ENCODE measurements at regions not wholly inside any gene's neighbourhood (a gene's known extent, or its start where the extent isn't known, plus 50 kb on each side); places are given as distances from the start of the nearest gene placed in this dataset.

GRCh38 chr2:7943446-7943845 lies 738.4 kb upstream of the ID2 start:
- ATAC-seq: no peak
- H3K4me3 ChIP-seq: no peak overlapping the region
- no peak for FAIRE-seq
- no peak overlapping the region for H3K27ac ChIP-seq
- intact Hi-C loops (cut with DNase I): no loop called here
- H3K36me3 ChIP-seq: no peaks in the 10 kb centered on the region
- no peaks in the 10 kb centered on the region for H3K4me1 ChIP-seq
- no peaks in the 10 kb centered on the region for H3K9me3 ChIP-seq
- no peaks in the 10 kb centered on the region for H3K27me3 ChIP-seq
- TF ChIP-seq, protein P1, sequence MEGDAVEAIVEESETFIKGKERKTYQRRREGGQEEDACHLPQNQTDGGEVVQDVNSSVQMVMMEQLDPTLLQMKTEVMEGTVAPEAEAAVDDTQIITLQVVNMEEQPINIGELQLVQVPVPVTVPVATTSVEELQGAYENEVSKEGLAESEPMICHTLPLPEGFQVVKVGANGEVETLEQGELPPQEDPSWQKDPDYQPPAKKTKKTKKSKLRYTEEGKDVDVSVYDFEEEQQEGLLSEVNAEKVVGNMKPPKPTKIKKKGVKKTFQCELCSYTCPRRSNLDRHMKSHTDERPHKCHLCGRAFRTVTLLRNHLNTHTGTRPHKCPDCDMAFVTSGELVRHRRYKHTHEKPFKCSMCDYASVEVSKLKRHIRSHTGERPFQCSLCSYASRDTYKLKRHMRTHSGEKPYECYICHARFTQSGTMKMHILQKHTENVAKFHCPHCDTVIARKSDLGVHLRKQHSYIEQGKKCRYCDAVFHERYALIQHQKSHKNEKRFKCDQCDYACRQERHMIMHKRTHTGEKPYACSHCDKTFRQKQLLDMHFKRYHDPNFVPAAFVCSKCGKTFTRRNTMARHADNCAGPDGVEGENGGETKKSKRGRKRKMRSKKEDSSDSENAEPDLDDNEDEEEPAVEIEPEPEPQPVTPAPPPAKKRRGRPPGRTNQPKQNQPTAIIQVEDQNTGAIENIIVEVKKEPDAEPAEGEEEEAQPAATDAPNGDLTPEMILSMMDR (IDR thresholded peaks at IDR 0.05): no peak
- 74 to 80% methylated on average over 8 of the region's 8 CpGs for WGBS, 2 donors
- DNase-seq: no peak

- Histone ChIP-seq H3K4me3 (no peak overlapping the region), H3K9me3 (no peaks in the 10 kb centered on the region), H3K4me1 (no peaks in the 10 kb centered on the region), H3K36me3 (no peaks in the 10 kb centered on the region), H3K27ac (no peak overlapping the region), H3K27me3 (no peaks in the 10 kb centered on the region)
- intact Hi-C loops (cut with DNase I): no loop called here
- FAIRE-seq: no peak
- DNase-seq: no peak
- WGBS, 2 donors: 93 to 95% methylated on average over 1 of the region's 1 CpG
- TF ChIP-seq, protein P1 (IDR thresholded peaks at IDR 0.05): no peak
- no peak for ATAC-seq
These were observed 736.8 kb upstream of the ID2 start for GRCh38 chr2:7945026-7945425.

DNA sequence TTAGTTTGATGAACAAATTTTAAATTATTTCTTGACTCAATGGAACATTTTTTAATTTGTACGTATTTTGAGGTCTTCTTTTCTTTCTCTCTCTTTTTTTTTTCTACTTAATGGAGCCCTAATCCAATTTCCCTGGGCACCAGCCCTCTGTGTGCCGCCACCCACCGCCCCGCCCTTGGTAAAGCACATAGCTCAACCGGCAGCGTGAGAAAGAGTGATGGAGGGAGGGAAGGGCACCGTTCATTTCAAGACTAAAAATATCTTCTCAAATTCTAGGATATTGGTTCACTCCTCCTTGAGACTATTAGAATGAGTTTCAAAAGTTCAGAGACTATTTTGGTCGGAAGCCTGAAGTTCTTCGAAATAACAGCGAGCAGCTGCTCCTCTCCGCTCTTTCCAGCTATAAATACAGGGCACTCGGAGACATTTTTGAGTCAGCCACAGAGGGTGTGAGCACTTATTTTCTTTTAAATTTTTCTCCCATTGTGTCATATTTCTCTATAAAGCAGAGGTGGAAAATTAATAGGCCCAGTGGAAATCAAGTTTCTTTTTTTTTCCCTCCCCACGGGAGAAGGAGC lies 731.7 kb upstream of the ID2 start:
- Histone ChIP-seq H3K36me3 (no peaks in the 10 kb centered on the region), H3K27me3 (no peaks in the 10 kb centered on the region), H3K4me1 (no peaks in the 10 kb centered on the region), H3K9me3 (no peaks in the 10 kb centered on the region), H3K4me3 (no peak overlapping the region), H3K27ac (no peak overlapping the region)
- no peak for ATAC-seq
- no peak for DNase-seq
- TF ChIP-seq, protein P1 (IDR thresholded peaks at IDR 0.05): no peak
- FAIRE-seq: no peak
- intact Hi-C loops (cut with DNase I): no loop called here
- WGBS, 2 donors: 79 to 83% methylated on average over 13 of the region's 13 CpGs

DNA sequence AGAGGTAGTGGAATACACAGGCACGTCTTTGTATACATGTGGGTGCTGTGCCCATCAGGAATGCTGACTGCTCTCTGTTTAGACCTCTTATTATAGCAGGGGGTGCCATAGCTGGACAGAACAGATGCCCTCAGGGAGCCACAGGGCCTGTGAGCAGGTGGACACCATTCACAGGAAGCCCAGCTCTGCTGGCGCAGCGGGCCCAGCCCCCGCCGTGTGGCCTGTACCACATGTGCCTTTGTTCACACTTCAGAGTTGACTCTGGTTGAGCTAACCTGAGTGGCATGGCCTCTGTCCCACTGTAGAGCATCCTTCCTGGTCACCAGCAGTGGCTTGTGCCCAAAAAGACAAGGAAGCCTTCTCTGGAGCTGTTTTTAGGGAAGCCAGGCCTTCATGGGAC lies 730.9 kb upstream of the ID2 start:
- DNase-seq: no peak
- FAIRE-seq: no peak
- TF ChIP-seq, protein P1 (IDR thresholded peaks at IDR 0.05): no peak
- no peak for ATAC-seq
- 96 to 99% methylated on average over 5 of the region's 5 CpGs for WGBS, 2 donors
- H3K4me3 ChIP-seq: no peak overlapping the region
- no peaks in the 10 kb centered on the region for H3K4me1 ChIP-seq
- H3K27me3 ChIP-seq: no peaks in the 10 kb centered on the region
- no peaks in the 10 kb centered on the region for H3K9me3 ChIP-seq
- H3K36me3 ChIP-seq: no peaks in the 10 kb centered on the region
- no peak overlapping the region for H3K27ac ChIP-seq
- intact Hi-C loops (cut with DNase I): no loop called here

GRCh38 chr2:7951490-7951889 lies 730.4 kb upstream of the ID2 start:
- WGBS, 2 donors: 89 to 94% methylated on average over 1 of the region's 1 CpG
- H3K27ac ChIP-seq: no peak overlapping the region
- ATAC-seq (no peak), FAIRE-seq (no peak), DNase-seq (no peak)
- no peaks in the 10 kb centered on the region for H3K4me1 ChIP-seq
- no peaks in the 10 kb centered on the region for H3K9me3 ChIP-seq
- H3K36me3 ChIP-seq: no peaks in the 10 kb centered on the region
- TF ChIP-seq, protein P1 (IDR thresholded peaks at IDR 0.05): no peak
- intact Hi-C loops (cut with DNase I): no loop called here
- no peak overlapping the region for H3K4me3 ChIP-seq
- no peaks in the 10 kb centered on the region for H3K27me3 ChIP-seq
